Brain microvascular endothelial cell (primary cell): ENCODE measurements at regions not wholly inside any gene's neighbourhood (a gene's known extent, or its start where the extent isn't known, plus 50 kb on each side); places are given as distances from the start of the nearest gene placed in this dataset.

ENCODE experiments used
- DNase-seq: peaks from one replicate; pipeline ENCODE4 v3.0.0-alpha.2; 2020
- H3K27ac ChIP-seq: fragments of 250-450 bp; sonication (Bioruptor Pico); 2 replicates; pipeline ENCODE4 v1.5.1; 2020; ENCODE audit warnings: mild to moderate bottlenecking, moderate library complexity
- H3K27me3 ChIP-seq: fragments of 250-450 bp; sonication (Bioruptor Pico); replicated peaks from 2 replicates; pipeline ENCODE4 v1.5.1; 2020; ENCODE audit warnings: mild to moderate bottlenecking
- H3K36me3 ChIP-seq: fragments of 250-450 bp; sonication (Bioruptor Pico); replicated peaks from 2 replicates; pipeline ENCODE4 v1.5.1; 2020; ENCODE audit warnings: mild to moderate bottlenecking
- H3K4me3 ChIP-seq: 2 replicates; pipeline ENCODE4 v1.5.1; 2011; ENCODE audit warnings: low read depth, mild to moderate bottlenecking, control low read depth, low read length, moderate library complexity
- CTCF ChIP-seq: IDR thresholded peaks from 2 replicates; pipeline ENCODE4 v1.5.1; 2011; ENCODE audit warnings: low read depth, mild to moderate bottlenecking, moderate library complexity, low read length, control low read depth, inconsistent platforms; ENCODE audit errors: missing control alignments
- in situ Hi-C: cut with HindIII; loops from 2 replicates; pipeline ENCODE4 v1.10.0; 2017; ENCODE audit warnings: low sequenced_read_pairs, low pct_ligation_motif_present

- TF ChIP-seq CTCF = no peak
- H3K4me3 ChIP-seq = no peak overlapping the region
- H3K36me3 ChIP-seq = no peaks in the 10 kb centered on the region
- no peak for DNase-seq
- H3K27me3 ChIP-seq = no peaks in the 10 kb centered on the region
- in situ Hi-C loops = no loop called here
- no peak overlapping the region for H3K27ac ChIP-seq
Measured at GRCh38 chr20:53847139-53847836, 223.1 kb downstream of the BCAS1 start.

DNA sequence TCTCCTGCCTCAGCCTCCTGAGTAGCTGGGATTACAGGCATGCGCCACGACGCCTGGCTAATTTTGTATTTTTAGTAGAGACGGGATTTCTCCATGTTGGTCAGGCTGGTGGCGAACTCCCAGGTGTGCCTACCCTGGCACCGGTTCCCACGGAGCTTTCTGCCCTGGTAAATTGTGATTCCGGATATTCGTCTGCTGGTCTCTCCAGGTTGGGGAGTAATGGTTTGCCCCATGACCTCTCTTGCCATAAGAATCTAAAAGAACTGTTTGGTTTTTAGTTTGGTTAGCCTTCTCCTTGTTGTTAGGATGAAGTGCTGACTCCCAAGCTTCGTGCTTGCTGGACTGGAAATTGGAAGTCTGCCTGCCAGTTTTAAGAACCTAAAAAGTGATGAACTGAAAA, 223.8 kb downstream of the BCAS1 start:
- TF ChIP-seq CTCF = no peak
- H3K36me3 ChIP-seq = no peaks in the 10 kb centered on the region
- no peak overlapping the region for H3K4me3 ChIP-seq
- H3K27me3 ChIP-seq = no peaks in the 10 kb centered on the region
- H3K27ac ChIP-seq = no peak overlapping the region
- DNase-seq = no peak
- in situ Hi-C loops = no loop called here

GRCh38 chr20:53845980-53846379, 224.4 kb downstream of the BCAS1 start:
- H3K27ac ChIP-seq = no peak overlapping the region
- H3K27me3 ChIP-seq = no peaks in the 10 kb centered on the region
- no peaks in the 10 kb centered on the region for H3K36me3 ChIP-seq
- in situ Hi-C loops = no loop called here
- no peak for DNase-seq
- no peak overlapping the region for H3K4me3 ChIP-seq
- no peak for TF ChIP-seq CTCF

GRCh38 chr20:53844259-53844658, 226.1 kb downstream of the BCAS1 start:
- Histone ChIP-seq H3K36me3 (no peaks in the 10 kb centered on the region), H3K27me3 (no peaks in the 10 kb centered on the region), H3K4me3 (no peak overlapping the region), H3K27ac (no peak overlapping the region)
- TF ChIP-seq CTCF = no peak
- no peak for DNase-seq
- in situ Hi-C loops = no loop called here

DNA sequence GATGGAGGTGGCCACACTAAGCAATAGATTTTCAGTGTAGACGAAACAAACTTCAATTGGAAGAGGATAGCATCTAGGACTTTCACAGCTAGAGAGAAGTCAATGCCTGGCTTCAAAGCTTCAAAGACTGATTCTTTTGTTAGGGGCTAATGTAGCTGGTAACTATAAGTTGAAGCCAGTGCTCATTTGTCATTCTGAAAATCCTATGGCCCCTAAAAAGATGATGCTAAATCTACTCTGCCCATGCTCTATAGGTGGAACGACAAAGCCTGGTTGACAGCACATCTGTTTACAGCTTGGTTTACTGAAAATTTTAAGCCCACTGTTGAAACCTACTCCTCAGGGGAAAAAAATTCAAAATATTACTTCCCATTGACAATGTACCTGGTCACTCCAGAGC, 226.7 kb downstream of the BCAS1 start:
- in situ Hi-C loops = no loop called here

More for the DNA sequence above, 226.7 kb downstream of the BCAS1 start:
- Histone ChIP-seq H3K27me3 (no peaks in the 10 kb centered on the region), H3K36me3 (no peaks in the 10 kb centered on the region), H3K4me3 (no peak overlapping the region), H3K27ac (no peak overlapping the region)
- no peak for TF ChIP-seq CTCF
- DNase-seq = no peak
